ENCODE measurements at regions not wholly inside any gene's neighbourhood (a gene's known extent, or its start where the extent isn't known, plus 50 kb on each side); places are given as distances from the start of the nearest gene placed in this dataset.

DNA sequence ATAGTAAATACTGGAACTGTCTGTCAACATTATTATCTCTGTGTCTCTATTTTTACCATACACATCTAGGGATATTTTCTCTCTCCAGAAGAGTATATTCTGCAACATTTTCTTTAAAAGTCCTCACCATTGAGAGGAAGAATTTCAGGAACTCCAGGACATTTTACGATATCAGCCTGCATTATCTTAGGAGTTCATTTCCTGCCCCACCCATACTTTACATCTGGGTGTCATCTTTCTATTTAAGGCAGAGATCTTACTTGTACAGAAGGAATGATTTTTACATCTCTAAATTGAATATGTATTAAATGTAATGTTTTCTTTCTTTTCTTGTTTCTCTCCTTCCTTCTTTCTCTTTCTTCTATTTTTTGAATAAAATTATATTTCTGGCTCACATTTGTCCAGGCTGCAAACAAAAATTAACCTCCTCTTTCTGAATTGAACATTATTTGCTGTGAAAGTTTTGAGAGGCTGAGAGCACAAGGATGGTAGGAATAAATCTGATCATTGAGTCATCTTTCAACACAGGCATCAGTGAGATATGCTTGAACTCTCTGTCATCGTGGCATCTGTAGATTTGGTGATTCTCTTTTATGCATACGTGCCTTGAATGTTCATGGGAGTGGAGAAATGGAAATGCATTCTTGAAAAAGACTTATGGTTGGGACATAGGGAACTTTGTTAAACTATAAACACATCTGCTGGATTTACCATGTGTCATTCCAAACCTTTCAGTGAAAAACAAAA lies 753.6 kb downstream of the SLC16A7 start:
- Mint-ChIP-seq H3K4me1 (ENCODE audit: unreplicated experiment) (no peaks in the 10 kb centered on the region), H3K27me3 (no peaks in the 10 kb centered on the region), H3K27ac (no peak overlapping the region), H3K36me3 (no peaks in the 10 kb centered on the region), H3K9me3 (no peaks in the 10 kb centered on the region), H3K4me3 (no peak overlapping the region)
- TF ChIP-seq, protein P1, sequence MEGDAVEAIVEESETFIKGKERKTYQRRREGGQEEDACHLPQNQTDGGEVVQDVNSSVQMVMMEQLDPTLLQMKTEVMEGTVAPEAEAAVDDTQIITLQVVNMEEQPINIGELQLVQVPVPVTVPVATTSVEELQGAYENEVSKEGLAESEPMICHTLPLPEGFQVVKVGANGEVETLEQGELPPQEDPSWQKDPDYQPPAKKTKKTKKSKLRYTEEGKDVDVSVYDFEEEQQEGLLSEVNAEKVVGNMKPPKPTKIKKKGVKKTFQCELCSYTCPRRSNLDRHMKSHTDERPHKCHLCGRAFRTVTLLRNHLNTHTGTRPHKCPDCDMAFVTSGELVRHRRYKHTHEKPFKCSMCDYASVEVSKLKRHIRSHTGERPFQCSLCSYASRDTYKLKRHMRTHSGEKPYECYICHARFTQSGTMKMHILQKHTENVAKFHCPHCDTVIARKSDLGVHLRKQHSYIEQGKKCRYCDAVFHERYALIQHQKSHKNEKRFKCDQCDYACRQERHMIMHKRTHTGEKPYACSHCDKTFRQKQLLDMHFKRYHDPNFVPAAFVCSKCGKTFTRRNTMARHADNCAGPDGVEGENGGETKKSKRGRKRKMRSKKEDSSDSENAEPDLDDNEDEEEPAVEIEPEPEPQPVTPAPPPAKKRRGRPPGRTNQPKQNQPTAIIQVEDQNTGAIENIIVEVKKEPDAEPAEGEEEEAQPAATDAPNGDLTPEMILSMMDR (conservative IDR thresholded peaks at IDR 0.05) = no peak
- DNase-seq (ENCODE audit: extremely low spot score, unreplicated experiment) = no peak

DNA sequence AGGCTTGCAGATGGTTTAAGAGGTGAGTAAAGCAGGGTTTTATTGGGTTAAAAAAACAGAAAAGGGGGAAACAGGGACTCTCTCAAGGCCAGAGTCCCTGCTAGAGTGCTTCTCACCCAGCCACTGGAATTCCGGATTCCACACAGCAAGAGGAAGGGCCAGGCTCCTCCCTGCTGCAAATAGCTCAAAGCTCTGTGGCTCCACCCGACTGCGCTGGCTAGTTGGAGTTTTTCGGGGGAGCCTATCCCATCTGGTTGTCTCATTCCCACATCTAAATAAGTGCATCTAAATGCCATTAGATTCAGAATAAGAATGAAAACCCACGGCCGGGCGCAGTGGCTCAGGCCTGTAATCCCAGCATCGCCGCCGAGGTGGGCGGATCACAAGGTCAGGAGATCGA lies 791.5 kb downstream of the SLC16A7 start:
- no peaks in the 10 kb centered on the region for H3K27me3 Mint-ChIP-seq
- no peaks in the 10 kb centered on the region for H3K4me1 Mint-ChIP-seq (ENCODE audit: unreplicated experiment)
- no peak for DNase-seq (ENCODE audit: extremely low spot score, unreplicated experiment)
- TF ChIP-seq, protein P1 (conservative IDR thresholded peaks at IDR 0.05) = no peak
- no peak overlapping the region for H3K4me3 Mint-ChIP-seq
- H3K36me3 Mint-ChIP-seq = no peaks in the 10 kb centered on the region
- no peak overlapping the region for H3K27ac Mint-ChIP-seq
- no peaks in the 10 kb centered on the region for H3K9me3 Mint-ChIP-seq

DNA sequence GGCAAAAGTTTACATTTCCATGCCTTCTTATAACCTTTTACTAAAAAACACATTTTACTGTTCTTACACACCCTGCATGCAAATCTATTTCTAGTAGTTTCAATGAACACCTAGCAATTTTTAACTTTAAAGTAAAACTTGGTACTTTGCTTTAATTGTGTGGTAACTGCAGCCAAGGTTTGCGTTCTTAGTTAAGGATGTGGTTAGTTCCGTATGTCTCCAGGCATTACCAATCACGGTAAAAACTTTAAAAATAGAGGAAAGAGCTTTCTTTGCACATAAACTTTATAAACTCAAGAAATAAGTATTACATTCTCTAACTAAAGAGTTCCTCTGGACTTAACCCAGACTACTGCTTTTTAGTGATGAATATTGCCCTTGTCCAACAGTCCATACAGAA lies 795.2 kb downstream of the SLC16A7 start:
- Mint-ChIP-seq H3K9me3 (no peaks in the 10 kb centered on the region), H3K4me3 (no peak overlapping the region), H3K27me3 (no peaks in the 10 kb centered on the region), H3K36me3 (no peaks in the 10 kb centered on the region), H3K27ac (no peak overlapping the region), H3K4me1 (ENCODE audit: unreplicated experiment) (no peaks in the 10 kb centered on the region)
- TF ChIP-seq, protein P1 (conservative IDR thresholded peaks at IDR 0.05) = no peak
- no peak for DNase-seq (ENCODE audit: extremely low spot score, unreplicated experiment)

DNA sequence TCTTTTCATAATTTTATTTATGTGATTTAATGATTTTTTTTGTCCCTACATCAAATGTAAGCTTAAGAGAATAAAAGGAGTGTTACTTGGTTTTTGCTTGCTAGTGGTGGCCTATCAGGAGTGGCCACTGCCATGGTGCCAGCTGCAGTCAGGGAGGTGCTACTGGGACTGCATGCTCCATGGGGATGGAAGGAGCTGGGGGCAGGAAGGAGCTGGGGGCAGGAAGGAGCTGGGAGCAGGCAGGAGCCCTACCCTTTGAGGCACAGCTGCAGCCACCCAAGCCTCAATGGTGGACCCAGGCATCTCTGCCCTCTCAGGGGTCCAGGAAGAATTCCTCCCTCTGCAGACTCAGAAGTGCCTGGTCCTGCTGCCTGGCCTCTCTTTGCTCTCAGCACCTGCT lies 796.0 kb downstream of the SLC16A7 start:
- H3K4me1 Mint-ChIP-seq (ENCODE audit: unreplicated experiment) = no peaks in the 10 kb centered on the region
- H3K36me3 Mint-ChIP-seq = no peaks in the 10 kb centered on the region
- DNase-seq (ENCODE audit: extremely low spot score, unreplicated experiment) = no peak
- H3K9me3 Mint-ChIP-seq = no peaks in the 10 kb centered on the region
- no peak overlapping the region for H3K4me3 Mint-ChIP-seq
- no peak overlapping the region for H3K27ac Mint-ChIP-seq
- no peaks in the 10 kb centered on the region for H3K27me3 Mint-ChIP-seq
- TF ChIP-seq, protein P1 (conservative IDR thresholded peaks at IDR 0.05) = no peak

DNA sequence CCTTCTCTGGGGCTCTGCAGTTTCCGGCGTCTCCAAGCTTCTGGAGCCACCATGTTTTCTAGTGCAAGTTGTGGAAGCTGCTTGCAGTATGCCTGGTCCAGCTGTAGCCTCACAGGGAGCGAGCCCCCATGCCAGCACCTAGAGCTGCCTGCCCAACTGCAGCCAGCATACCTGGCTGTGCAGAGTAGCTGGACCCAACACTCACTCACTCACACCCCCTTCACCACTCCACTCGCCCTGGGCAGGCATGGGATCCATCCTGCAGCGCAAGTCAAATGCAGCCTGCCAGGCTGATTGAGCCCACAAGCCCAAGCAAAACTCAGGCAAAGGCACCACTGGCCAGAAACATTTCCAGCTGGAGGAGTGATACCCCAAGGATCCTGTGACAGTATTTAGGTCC lies 797.3 kb downstream of the SLC16A7 start:
- H3K4me1 Mint-ChIP-seq (ENCODE audit: unreplicated experiment) = no peaks in the 10 kb centered on the region
- no peak overlapping the region for H3K27ac Mint-ChIP-seq
- TF ChIP-seq, protein P1 (conservative IDR thresholded peaks at IDR 0.05) = no peak
- H3K27me3 Mint-ChIP-seq = no peaks in the 10 kb centered on the region
- H3K9me3 Mint-ChIP-seq = no peaks in the 10 kb centered on the region
- no peak for DNase-seq (ENCODE audit: extremely low spot score, unreplicated experiment)
- H3K4me3 Mint-ChIP-seq = no peak overlapping the region
- no peaks in the 10 kb centered on the region for H3K36me3 Mint-ChIP-seq
